LNCaP clone FGC (cell line): ENCODE measurements at regions not wholly inside any gene's neighbourhood (a gene's known extent, or its start where the extent isn't known, plus 50 kb on each side); places are given as distances from the start of the nearest gene placed in this dataset.

Experiments
- DNase-seq: peaks from one replicate; pipeline ENCODE4 v3.0.0-alpha.2; 2011; ENCODE audit warnings: low read depth
- H3K4me3 ChIP-seq: 2 replicates; pipeline ENCODE4 v1.5.1; 2011; ENCODE audit warnings: mild to moderate bottlenecking, low read depth, low read length, control low read depth
- CTCF ChIP-seq: IDR thresholded peaks from 2 replicates; pipeline ENCODE4 v1.5.1; 2012; ENCODE audit warnings: mild to moderate bottlenecking; ENCODE audit not compliant: control insufficient read depth, insufficient read depth; ENCODE audit errors: extremely low read depth

- no peak for DNase-seq
- no peak for TF ChIP-seq CTCF
- no peak overlapping the region for H3K4me3 ChIP-seq
Measured at GRCh38 chr16:63928421-63928820, 1193.4 kb downstream of the CDH11 start.

- H3K4me3 ChIP-seq: no peak overlapping the region
- no peak for TF ChIP-seq CTCF
- no peak for DNase-seq
Measured at GRCh38 chr16:63925221-63925620, 1196.6 kb downstream of the CDH11 start.

- H3K4me3 ChIP-seq: no peak overlapping the region
- no peak for TF ChIP-seq CTCF
- no peak for DNase-seq
Measured at GRCh38 chr16:63922560-63922959, 1199.3 kb downstream of the CDH11 start.

- no peak overlapping the region for H3K4me3 ChIP-seq
- no peak for TF ChIP-seq CTCF
- no peak for DNase-seq
Measured at GRCh38 chr16:63921737-63922295, 1200.0 kb downstream of the CDH11 start.

- DNase-seq: no peak
- no peak overlapping the region for H3K4me3 ChIP-seq
- no peak for TF ChIP-seq CTCF
Measured at GRCh38 chr16:63913290-63913689, 1208.6 kb downstream of the CDH11 start.

- H3K4me3 ChIP-seq: no peak overlapping the region
- TF ChIP-seq CTCF: no peak
- DNase-seq: no peak
Measured at GRCh38 chr16:63907251-63907650, 1214.6 kb downstream of the CDH11 start.

- no peak for DNase-seq
- H3K4me3 ChIP-seq: no peak overlapping the region
- TF ChIP-seq CTCF: no peak
Measured at GRCh38 chr16:63904930-63905329, 1216.9 kb downstream of the CDH11 start.
